ENCODE measurements at regions not wholly inside any gene's neighbourhood (a gene's known extent, or its start where the extent isn't known, plus 50 kb on each side); places are given as distances from the start of the nearest gene placed in this dataset.

- no peak for TF ChIP-seq CTCF (IDR thresholded peaks at IDR 0.05; ENCODE audit: insufficient read depth, low read depth, low read length)
- TF ChIP-seq EZH2 (IDR thresholded peaks at IDR 0.05; ENCODE audit: insufficient read depth, low read length) = no peak
Observed at GRCh38 chr7:153847828-153848227, 204.4 kb upstream of the DPP6 start.
